Endothelial cell of umbilical vein (primary cell): ENCODE measurements at regions not wholly inside any gene's neighbourhood (a gene's known extent, or its start where the extent isn't known, plus 50 kb on each side); places are given as distances from the start of the nearest gene placed in this dataset.
"Not testable (repeated sequence)": the region's sequence is repeated elsewhere in the genome, so short reads cannot be mapped to it uniquely, and the experiment has no call there.

ENCODE experiments used
- BruUV-seq: library from RNA; stranded (reverse); fragments of 400-500 nt; replicated peaks from 2 replicates; lab custom pipeline; 2021; lab: Mats Ljungman, UMichigan
- CTCF ChIA-PET: fragments of 300-600, 350-600 bp; sonication (Branson Sonifier 250); formaldehyde crosslinking; loops from one replicate; lab custom pipeline; 2021; ENCODE audit warnings: antibody characterized with exemption, inconsistent platforms; lab: Charles Lee
- POLR2A ChIA-PET: fragments of 300-600, 350-600 bp; sonication (Branson Sonifier 250); formaldehyde crosslinking; loops from one replicate; lab custom pipeline; 2021; ENCODE audit warnings: antibody characterized with exemption, inconsistent platforms; lab: Charles Lee
- DNase-seq: peaks from one replicate; pipeline ENCODE4 v3.0.0-alpha.2; 2011; ENCODE audit warnings: low read depth, low spot score
- FAIRE-seq: peaks from 2 replicates; lab custom pipeline; 2011; peaks lifted over from hg19 to GRCh38; lab: Jason Lieb, UNC
- H2AFZ ChIP-seq: 2 replicates; pipeline ENCODE4 v1.6.0; 2012; ENCODE audit warnings: low read depth, low read length, control low read depth, inconsistent platforms
- H3K27ac ChIP-seq: 2 replicates; pipeline ENCODE4 v1.5.1; 2011; ENCODE audit warnings: low read depth, mild to moderate bottlenecking, control low read depth, low read length, moderate library complexity; ENCODE audit not compliant: insufficient read depth
- H3K27me3 ChIP-seq, 2 experiments: 2 replicates each; pipeline versions ENCODE4 v1.6.0 to v1.6.1; 2011; ENCODE audit warnings: low read length in 2 of 2, mixed read lengths in 1 of 2; ENCODE audit not compliant: control insufficient read depth in 2 of 2, insufficient read depth in 2 of 2
- H3K36me3 ChIP-seq, 2 experiments: 2 replicates in 1 of 2; 3 replicates in 1 of 2; pipeline ENCODE4 v1.5.1; 2011; ENCODE audit warnings: low read length in 2 of 2, mild to moderate bottlenecking in 1 of 2, moderate library complexity in 1 of 2; ENCODE audit not compliant: control insufficient read depth in 2 of 2, insufficient read depth in 2 of 2; ENCODE audit errors: extremely low read depth in 1 of 2
- H3K4me1 ChIP-seq: 3 replicates; pipeline ENCODE4 v1.5.1; 2011; ENCODE audit warnings: mild to moderate bottlenecking, low read length; ENCODE audit not compliant: control insufficient read depth, insufficient read depth; ENCODE audit errors: extremely low read depth
- H3K4me2 ChIP-seq: 2 replicates; pipeline ENCODE4 v1.6.1; 2011; ENCODE audit warnings: low read length, control low read depth, mixed read lengths; ENCODE audit not compliant: insufficient read depth
- H3K4me3 ChIP-seq, 3 experiments: fragments of 200-600 bp in 1 of 3; sonication (generic), shearing (Covaris generic) in 1 of 3; replicated peaks in 1 of 3; 2 replicates each; pipeline ENCODE4 v1.5.1; 2011 to 2016; ENCODE audit warnings: control low read depth in 3 of 3, low read length in 3 of 3, mild to moderate bottlenecking in 2 of 3, inconsistent platforms in 1 of 3, low read depth in 1 of 3, moderate library complexity in 1 of 3; ENCODE audit not compliant: insufficient read depth in 1 of 3
- H3K79me2 ChIP-seq: 2 replicates; pipeline ENCODE4 v1.6.0; 2012; ENCODE audit warnings: low read length, inconsistent platforms; ENCODE audit not compliant: control insufficient read depth, insufficient read depth
- H3K9ac ChIP-seq: replicated peaks from 2 replicates; pipeline ENCODE3; 2011; ENCODE audit warnings: low read length, control low read depth; ENCODE audit not compliant: insufficient read depth; ENCODE audit errors: extremely low read depth
- H3K9me1 ChIP-seq: replicated peaks from 3 replicates; pipeline ENCODE4 v1.6.0; 2011; ENCODE audit warnings: mild to moderate bottlenecking, low read length; ENCODE audit not compliant: control insufficient read depth, insufficient read depth; ENCODE audit errors: extremely low read depth
- H3K9me3 ChIP-seq: replicated peaks from 2 replicates; pipeline ENCODE4 v1.5.1; 2012; ENCODE audit warnings: low read length, inconsistent platforms; ENCODE audit not compliant: control insufficient read depth, insufficient read depth
- H4K20me1 ChIP-seq: replicated peaks from 2 replicates; pipeline ENCODE3; 2011; ENCODE audit warnings: mild to moderate bottlenecking, low read length; ENCODE audit not compliant: control insufficient read depth, insufficient read depth; ENCODE audit errors: extremely low read depth
- EZH2 ChIP-seq: IDR thresholded peaks from 2 replicates; pipeline ENCODE4 v1.6.1; 2012; ENCODE audit warnings: borderline replicate concordance, low read depth, mild to moderate bottlenecking, moderate library complexity, low read length, inconsistent platforms; ENCODE audit not compliant: severe bottlenecking
- FOS ChIP-seq: IDR thresholded peaks from 2 replicates; pipeline ENCODE4 v1.6.1; 2011; ENCODE audit warnings: mild to moderate bottlenecking, low read length, moderate library complexity, borderline replicate concordance; ENCODE audit not compliant: insufficient read depth
- GATA2 ChIP-seq: IDR thresholded peaks from 2 replicates; pipeline ENCODE4 v1.7.0; 2011; ENCODE audit warnings: low read depth, mild to moderate bottlenecking, moderate library complexity, mixed read lengths, low read length; ENCODE audit not compliant: insufficient read length, insufficient read depth
- JUN ChIP-seq: IDR thresholded peaks from 2 replicates; pipeline ENCODE4 v1.6.1; 2011; ENCODE audit warnings: borderline replicate concordance, low read depth; ENCODE audit not compliant: insufficient read length, insufficient read depth
- MAX ChIP-seq: IDR thresholded peaks from 2 replicates; pipeline ENCODE4 v1.6.1; 2011; ENCODE audit not compliant: insufficient read depth, insufficient read length
- dilution Hi-C: fragments of 300-500 bp; cut with MboI; formaldehyde crosslinking; loops from one replicate; pipeline ENCODE4 v1.15.0; 2019; ENCODE audit warnings: low sequenced_read_pairs; ENCODE audit not compliant: extremely low pct_ligation_motif_present
- intact Hi-C: fragments of 100-400 bp; cut with micrococcal nuclease; formaldehyde crosslinking; loops from one replicate; pipeline ENCODE4 v1.10.0; 2022

- ChIA-PET POLR2A (no interaction called here), CTCF (interaction anchor here (1.0 kb wide), 1 partner anchor 15 kb away, joined by 3 read pairs; no protein-coding TSS in a partner anchor)
- Histone ChIP-seq H3K27ac (no peak overlapping the region), H3K4me3 (no peak overlapping the region), H4K20me1 (no peaks in the 10 kb centered on the region), H3K9me3 (no peaks in the 10 kb centered on the region), H3K9me1 (no peaks in the 10 kb centered on the region), H3K27me3 (peaks cover 0 to 1% of the 10 kb centered on the region in 2 experiments), H3K4me2 (no peak overlapping the region), H3K79me2 (no peaks in the 10 kb centered on the region), H3K4me1 (no peaks in the 10 kb centered on the region), H3K36me3 (no peaks in the 10 kb centered on the region), H2AFZ (peak overlapping the region; percentile 43), H3K9ac (no peak overlapping the region)
- FAIRE-seq (no peak), DNase-seq (no peak)
- BruUV-seq = no TSS peak
- dilution Hi-C loops (no loop called here), intact Hi-C loops (no loop called here)
- TF ChIP-seq EZH2 = no peak
- TF ChIP-seq JUN = peak; percentile 26
- no peak for TF ChIP-seq FOS
Measured at GRCh38 chr20:47960769-47961541, 175.7 kb upstream of the SULF2 start.

GRCh38 chr20:47960277-47960676 is 175.0 kb upstream of the SULF2 start:
- no peaks in the 10 kb centered on the region for H4K20me1 ChIP-seq
- H3K79me2 ChIP-seq = no peaks in the 10 kb centered on the region
- no peak overlapping the region for H2AFZ ChIP-seq
- TF ChIP-seq MAX = no peak
- TF ChIP-seq FOS = no peak
- no peak for TF ChIP-seq GATA2
- intact Hi-C loops = no loop called here
- BruUV-seq = no TSS peak
- dilution Hi-C loops = no loop called here
- no peak overlapping the region for H3K4me3 ChIP-seq
- H3K36me3 ChIP-seq = no peaks in the 10 kb centered on the region
- no peak overlapping the region for H3K27ac ChIP-seq
- POLR2A ChIA-PET = no interaction called here
- peaks cover 0 to 1% of the 10 kb centered on the region in 2 experiments for H3K27me3 ChIP-seq
- no peaks in the 10 kb centered on the region for H3K9me1 ChIP-seq
- H3K9me3 ChIP-seq = no peaks in the 10 kb centered on the region
- CTCF ChIA-PET = no interaction called here
- no peak for FAIRE-seq
- DNase-seq = no peak
- H3K4me2 ChIP-seq = no peak overlapping the region
- no peaks in the 10 kb centered on the region for H3K4me1 ChIP-seq
- H3K9ac ChIP-seq = no peak overlapping the region

GRCh38 chr20:47957989-47958801 is 172.9 kb upstream of the SULF2 start:
- H2AFZ ChIP-seq, H3K9me1 ChIP-seq, H3K79me2 ChIP-seq, DNase-seq, H3K27ac ChIP-seq, dilution Hi-C loops, CTCF ChIA-PET, H3K9me3 ChIP-seq, FAIRE-seq, H3K9ac ChIP-seq, BruUV-seq, POLR2A ChIA-PET, intact Hi-C loops, H3K36me3 ChIP-seq, H3K4me3 ChIP-seq, H3K4me1 ChIP-seq, H3K4me2 ChIP-seq, H4K20me1 ChIP-seq, H3K27me3 ChIP-seq: not testable (repeated sequence)
